K562 (cell line): ENCODE measurements at regions not wholly inside any gene's neighbourhood (a gene's known extent, or its start where the extent isn't known, plus 50 kb on each side); places are given as distances from the start of the nearest gene placed in this dataset.

Experiments
- ATAC-seq: fragments of 200-7000 bp; cut with Tn5 transposase; 3 replicates; pipeline ENCODE4 v1.9.1; 2020; ENCODE audit warnings: moderate library complexity
- BruUV-seq: library from RNA; stranded (reverse); fragments of 400-500 nt; replicated peaks from 2 replicates; lab custom pipeline; 2021; lab: Mats Ljungman, UMichigan
- CTCF ChIA-PET: fragments of 300-600 bp; formaldehyde crosslinking; extraction: SDS; loops from one replicate; lab custom pipeline; 2021; ENCODE audit warnings: low intra/inter-chr PET ratio; lab: Yijun Ruan, JAX
- POLR2A ChIA-PET: fragments of 300-600, 350-650 bp; sonication (Branson Sonifier 250); formaldehyde crosslinking; extraction: SDS; loops from one replicate; lab custom pipeline; 2021; ENCODE audit warnings: antibody characterized with exemption, inconsistent platforms; lab: Yijun Ruan, JAX
- DNase-seq, 4 experiments: peaks; one replicate each; pipeline versions ENCODE4 v3.0.0 to v3.0.0-alpha.2; 2011 to 2018; ENCODE audit warnings: low spot score in 3 of 4, mixed read lengths in 3 of 4; ENCODE audit errors: extremely low read depth in 1 of 4
- FAIRE-seq: peaks from 2 replicates; lab custom pipeline; 2011; peaks lifted over from hg19 to GRCh38; lab: Jason Lieb, UNC
- H2AFZ ChIP-seq: 2 replicates; pipeline ENCODE4 v1.6.0; 2011; ENCODE audit warnings: low read depth, low read length, control low read depth, inconsistent platforms
- H3K27ac ChIP-seq: fragments of 200-600 bp; 3 replicates; pipeline ENCODE4 v1.8.0; 2011; ENCODE audit warnings: low read depth, mild to moderate bottlenecking, control low read depth, inconsistent platforms, low read length, moderate library complexity, mixed read lengths; ENCODE audit errors: extremely low read depth
- H3K27me3 ChIP-seq, 2 experiments: fragments of 300-600 bp in 1 of 2; 2 replicates in 1 of 2; 3 replicates in 1 of 2; pipeline versions ENCODE4 v1.6.0 to v1.8.0; 2011; ENCODE audit warnings: inconsistent platforms in 2 of 2, low read length in 2 of 2, mild to moderate bottlenecking in 1 of 2, mixed read lengths in 1 of 2, moderate library complexity in 1 of 2; ENCODE audit not compliant: control insufficient read depth in 2 of 2, insufficient read depth in 2 of 2
- H3K36me3 ChIP-seq: fragments of 300-600 bp; 3 replicates; pipeline ENCODE4 v1.8.0; 2011; ENCODE audit warnings: mild to moderate bottlenecking, low read length, inconsistent platforms; ENCODE audit not compliant: control insufficient read depth, insufficient read depth
- H3K4me1 ChIP-seq, 2 experiments: fragments of 200-600 bp in 1 of 2; replicated peaks in 1 of 2; 2 replicates in 1 of 2; 3 replicates in 1 of 2; pipeline versions ENCODE4 v1.5.1 to v1.8.0; 2011; ENCODE audit warnings: inconsistent platforms in 2 of 2, low read length in 2 of 2, mild to moderate bottlenecking in 1 of 2, mixed read lengths in 1 of 2, moderate library complexity in 1 of 2; ENCODE audit not compliant: control insufficient read depth in 2 of 2, insufficient read depth in 2 of 2
- H3K4me2 ChIP-seq: 2 replicates; pipeline ENCODE4 v1.6.1; 2011; ENCODE audit warnings: low read length, control low read depth, inconsistent platforms, mixed read lengths; ENCODE audit not compliant: insufficient read depth
- H3K4me3 ChIP-seq: fragments of 200-600 bp; sonication (generic), shearing (Covaris generic); 2 replicates; pipeline ENCODE4 v1.5.1; 2016; ENCODE audit warnings: control low read depth, inconsistent platforms
- H3K79me2 ChIP-seq: fragments of 200-600 bp; 3 replicates; pipeline ENCODE4 v1.8.0; 2011; ENCODE audit warnings: low read length, inconsistent platforms; ENCODE audit not compliant: control insufficient read depth, insufficient read depth
- H3K9ac ChIP-seq, 2 experiments: 2 replicates each; pipeline versions ENCODE4 v1.6.0 to v1.6.1; 2011; ENCODE audit warnings: low read depth in 2 of 2, low read length in 2 of 2, control low read depth in 1 of 2, inconsistent platforms in 1 of 2, mild to moderate bottlenecking in 1 of 2, mixed read lengths in 1 of 2; ENCODE audit not compliant: insufficient read depth in 1 of 2
- H3K9me1 ChIP-seq: one replicate; pipeline ENCODE4 v1.6.0; 2011; ENCODE audit warnings: inconsistent platforms, mild to moderate bottlenecking, low read length, moderate library complexity; ENCODE audit not compliant: control insufficient read depth, insufficient read depth
- H3K9me3 ChIP-seq: replicated peaks from 2 replicates; pipeline ENCODE4 v1.5.1; 2011; ENCODE audit warnings: low read depth, low read length, inconsistent platforms; ENCODE audit not compliant: control insufficient read depth, insufficient read depth
- H4K20me1 ChIP-seq: replicated peaks from 2 replicates; pipeline ENCODE4 v1.6.1; 2011; ENCODE audit warnings: low read length, inconsistent platforms, mixed read lengths; ENCODE audit not compliant: control insufficient read depth, insufficient read depth
- CBX8 ChIP-seq: fragments of 200-600 bp; sonication (generic); IDR thresholded peaks from 2 replicates; pipeline ENCODE4 v1.6.1; 2012; ENCODE audit warnings: borderline replicate concordance, mixed run types, low read depth, mild to moderate bottlenecking, moderate library complexity, mixed read lengths, low read length, control low read depth, inconsistent platforms; ENCODE audit not compliant: poor library complexity, severe bottlenecking; ENCODE audit errors: extremely low read depth
- XRCC5 ChIP-seq: fragments of 200-400 bp; formaldehyde crosslinking; IDR thresholded peaks from 2 replicates; pipeline ENCODE4 v1.6.1; 2017; ENCODE audit warnings: low read depth, mild to moderate bottlenecking, low read length
- ZNF3 ChIP-seq: fragments of 250-450 bp; sonication (Bioruptor Pico); IDR thresholded peaks from 2 replicates; pipeline ENCODE4 v1.5.0; 2021; ENCODE audit warnings: mild to moderate bottlenecking, moderate library complexity
- ZNF316 ChIP-seq: fragments of 450-650 bp; IDR thresholded peaks from 2 replicates; pipeline ENCODE4 v1.6.1; 2016
- WGBS: fragments of 100-300 bp; shearing (Covaris generic); methylation state at CpG from one replicate; pipeline ENCODE4 v1.1.6; 2016; ENCODE audit warnings: low coverage, mixed read lengths; ENCODE audit not compliant: insufficient coverage; ENCODE audit errors: missing lambda C conversion rate; 5-methylcytosine and 5-hydroxymethylcytosine counted together
- in situ Hi-C: fragments of 300-500 bp; cut with MboI; formaldehyde crosslinking; loops from 4 replicates; pipeline ENCODE4 v1.15.0; 2018; ENCODE audit warnings: inconsistent platforms, mixed read lengths
- intact Hi-C: fragments of 100-400 bp; cut with micrococcal nuclease; formaldehyde crosslinking; loops from 2 replicates; pipeline ENCODE4 v1.14.2; 2022

DNA sequence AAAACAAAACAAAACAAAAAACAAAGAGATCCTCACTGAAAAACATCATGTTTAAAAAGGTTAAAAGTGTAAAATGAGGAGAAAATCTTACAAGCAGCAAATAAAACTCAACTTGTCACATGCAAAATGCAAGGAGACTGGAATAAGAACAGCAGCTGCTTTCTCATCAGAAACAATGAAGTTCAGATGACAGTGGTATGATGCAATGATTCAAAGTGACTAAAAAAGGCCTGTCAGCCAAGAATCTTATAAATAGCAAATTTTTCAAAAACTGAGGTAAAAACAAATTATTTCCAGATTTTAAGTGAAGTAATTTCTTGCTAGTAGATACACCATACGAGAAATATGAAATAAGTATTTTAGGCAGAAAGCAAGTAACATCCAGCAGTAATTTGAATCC lies 68.6 kb upstream of the EPHA3 start:
- ATAC-seq = no peak
- no peak for TF ChIP-seq XRCC5
- no peak for TF ChIP-seq ZNF3
- TF ChIP-seq CBX8 = no peak
- no peaks in the 10 kb centered on the region for H4K20me1 ChIP-seq
- no peak for FAIRE-seq
- no peaks in the 10 kb centered on the region for H3K4me1 ChIP-seq
- no peaks in the 10 kb centered on the region for H3K79me2 ChIP-seq
- no peak overlapping the region for H2AFZ ChIP-seq
- WGBS = 0% methylated on average over 1 of the region's 1 CpG
- no peak overlapping the region for H3K27ac ChIP-seq
- no peak for DNase-seq
- ChIA-PET POLR2A (no interaction called here), CTCF (no interaction called here)
- H3K4me3 ChIP-seq = no peak overlapping the region
- intact Hi-C loops (no loop called here), in situ Hi-C loops (no loop called here)
- no peaks in the 10 kb centered on the region for H3K27me3 ChIP-seq
- no peak overlapping the region for H3K9ac ChIP-seq
- H3K36me3 ChIP-seq = no peaks in the 10 kb centered on the region
- no peaks in the 10 kb centered on the region for H3K9me1 ChIP-seq
- H3K4me2 ChIP-seq = no peak overlapping the region
- no peaks in the 10 kb centered on the region for H3K9me3 ChIP-seq
- BruUV-seq = no TSS peak

- Histone ChIP-seq H3K9me3 (no peaks in the 10 kb centered on the region), H3K9me1 (no peaks in the 10 kb centered on the region), H3K36me3 (no peaks in the 10 kb centered on the region), H3K4me2 (no peak overlapping the region), H3K79me2 (no peaks in the 10 kb centered on the region), H3K4me1 (no peaks in the 10 kb centered on the region), H3K27me3 (no peaks in the 10 kb centered on the region), H3K27ac (no peak overlapping the region), H3K4me3 (no peak overlapping the region), H4K20me1 (no peaks in the 10 kb centered on the region), H3K9ac (no peak overlapping the region), H2AFZ (no peak overlapping the region)
- POLR2A ChIA-PET = no interaction called here
- CTCF ChIA-PET = no interaction called here
- in situ Hi-C loops (no loop called here), intact Hi-C loops (no loop called here)
- FAIRE-seq (no peak), DNase-seq (no peak), ATAC-seq (no peak)
- 0% methylated on average over 2 of the region's 3 CpGs for WGBS
- no TSS peak for BruUV-seq
- TF ChIP-seq ZNF316 = no peak
These were observed 65.1 kb upstream of the EPHA3 start for GRCh38 chr3:89042236-89042835.
